OCI-M2 (cell line): ENCODE measurements at regions not wholly inside any gene's neighbourhood (a gene's known extent, or its start where the extent isn't known, plus 50 kb on each side); places are given as distances from the start of the nearest gene placed in this dataset.
"Not testable (repeated sequence)": the region's sequence is repeated elsewhere in the genome, so short reads cannot be mapped to it uniquely, and the experiment has no call there.

Source experiments
- DNase-seq: peaks from one replicate; lab custom pipeline; 2025; ENCODE audit not compliant: unreplicated experiment; lab: John Stamatoyannopoulos, UW

DNA sequence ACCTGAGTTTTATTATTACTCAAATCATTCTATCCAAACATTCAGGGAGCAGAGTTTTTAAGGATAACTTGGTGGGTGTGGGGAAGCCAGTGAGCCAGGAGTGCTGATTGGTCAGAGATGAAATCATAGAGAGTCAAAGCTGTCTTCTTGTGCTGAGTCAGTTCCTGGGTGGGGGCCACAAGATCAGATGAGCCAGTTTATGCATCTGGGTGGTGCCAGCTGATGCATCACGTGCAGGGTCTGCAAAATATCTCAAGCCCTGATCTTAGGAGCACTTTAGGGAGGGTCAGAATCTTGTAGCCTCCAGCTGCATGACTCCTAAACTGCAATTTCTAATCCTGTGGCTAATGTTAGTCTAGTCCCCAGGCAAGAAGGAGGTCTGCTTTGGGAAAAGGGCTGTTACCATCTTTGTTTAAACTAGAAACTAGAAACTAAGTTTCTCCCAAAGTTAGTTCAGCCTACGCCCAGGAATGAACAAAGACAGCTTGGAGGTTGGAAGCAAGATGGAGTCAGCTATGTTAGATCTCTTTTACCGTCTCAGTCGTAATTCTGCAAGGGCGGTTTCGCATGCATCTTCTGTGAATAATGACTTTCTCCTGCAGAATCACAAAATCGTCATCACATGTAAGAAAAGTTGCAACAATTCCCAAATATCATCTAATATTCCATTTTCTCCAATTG lies 97.5 kb downstream of the ZNF664 start:
- DNase-seq: not testable (repeated sequence)

GRCh38 chr12:124071075-124071443 lies 98.0 kb downstream of the ZNF664 start:
- no peak for DNase-seq

- no peak for DNase-seq
Measured at GRCh38 chr12:124073356-124074035, 100.5 kb downstream of the ZNF664 start.

DNA sequence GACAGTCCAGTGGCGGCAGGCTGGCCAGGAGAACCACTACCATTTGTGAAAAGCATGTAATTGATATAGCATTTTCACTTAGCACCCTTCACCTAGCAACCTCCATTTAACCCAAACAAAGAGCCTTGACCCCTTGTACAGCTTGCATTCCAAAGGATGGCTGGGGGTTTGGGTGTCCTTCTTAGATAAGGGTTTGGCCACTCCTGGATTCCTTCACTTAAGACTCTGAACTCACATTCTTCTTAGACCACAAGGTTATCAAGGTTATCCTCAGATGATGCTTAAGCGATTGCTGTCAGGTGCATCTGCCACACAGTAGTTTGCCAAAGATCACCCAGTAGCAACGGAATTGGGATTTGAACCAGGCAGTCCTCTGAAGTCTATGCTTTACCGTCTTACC lies 102.8 kb downstream of the ZNF664 start:
- no peak for DNase-seq

GRCh38 chr12:124077701-124078100 lies 104.7 kb downstream of the ZNF664 start:
- no peak for DNase-seq

- DNase-seq: no peak
Measured at GRCh38 chr12:124078800-124079199, 105.8 kb downstream of the ZNF664 start.

GRCh38 chr12:124080649-124081048 lies 107.6 kb downstream of the ZNF664 start:
- DNase-seq: no peak

DNA sequence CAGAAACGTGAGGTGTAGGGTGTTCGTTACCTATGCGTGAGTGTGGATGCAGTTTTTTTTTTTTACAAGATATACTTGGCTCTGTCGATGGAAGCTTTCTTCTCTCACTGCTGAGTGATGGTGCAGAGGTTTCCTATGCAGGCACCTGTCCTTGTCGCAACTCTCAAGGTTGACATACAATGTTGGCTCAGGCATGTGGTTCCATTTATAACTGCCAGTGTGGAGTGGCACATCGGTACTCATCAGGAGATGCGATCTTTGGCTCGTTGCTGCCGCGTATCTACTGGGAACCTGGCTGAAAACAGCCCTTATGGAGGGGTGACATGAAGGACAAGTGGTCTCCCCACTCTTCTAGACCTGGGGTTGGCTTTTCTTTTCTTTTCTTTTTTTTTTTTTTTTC lies 109.0 kb downstream of the ZNF664 start:
- DNase-seq: no peak

GRCh38 chr12:124082687-124083086 lies 109.7 kb downstream of the ZNF664 start:
- DNase-seq: no peak

- DNase-seq: no peak
Measured at GRCh38 chr12:124083708-124084107, 110.7 kb downstream of the ZNF664 start.

DNA sequence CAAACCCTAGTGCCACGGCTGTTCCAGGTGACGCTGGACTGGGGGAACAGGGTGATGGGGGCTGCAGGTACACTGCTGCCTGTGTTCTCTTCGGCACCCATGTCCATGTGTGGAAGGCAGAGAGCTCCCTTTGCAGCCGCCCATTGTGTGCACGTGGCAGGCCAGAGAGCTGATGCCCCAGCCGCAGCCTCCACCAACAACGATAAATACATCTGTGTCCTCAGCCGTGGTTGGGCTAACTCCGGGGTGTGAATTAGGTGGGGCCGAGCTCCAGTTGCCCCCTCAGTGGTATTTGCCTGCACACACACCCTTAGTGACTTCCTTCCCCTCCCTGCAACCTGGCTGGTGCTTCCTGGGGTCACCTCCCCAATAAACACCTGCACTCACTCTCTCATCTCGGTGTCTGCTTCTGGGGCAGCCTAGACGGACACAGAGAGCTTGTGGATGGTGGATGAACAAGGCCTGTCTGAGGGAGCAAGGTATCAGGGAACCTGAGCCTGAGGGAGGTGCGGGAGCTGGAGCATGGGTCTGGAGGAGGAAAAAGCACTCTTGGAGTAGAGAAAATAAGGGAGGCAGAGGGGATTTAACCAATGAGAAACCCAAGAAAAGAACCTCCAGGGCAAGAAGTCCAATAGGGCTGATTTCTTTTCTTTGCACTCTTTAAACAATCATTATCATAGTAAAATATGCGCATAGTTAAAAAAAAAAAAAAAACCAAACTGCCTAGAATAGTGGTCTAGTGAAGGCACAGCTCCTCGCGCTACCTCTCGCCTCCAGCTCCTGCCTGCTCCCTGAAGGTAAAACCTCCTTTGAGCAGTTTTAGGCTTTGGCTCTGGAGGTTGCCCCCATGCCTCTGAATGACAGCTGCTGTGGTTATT lies 112.6 kb downstream of the ZNF664 start:
- DNase-seq: no peak

- DNase-seq: no peak
Measured at GRCh38 chr12:124086299-124086898, 113.4 kb downstream of the ZNF664 start.

- DNase-seq: no peak
Measured at GRCh38 chr12:124087266-124088051, 114.4 kb downstream of the ZNF664 start.

DNA sequence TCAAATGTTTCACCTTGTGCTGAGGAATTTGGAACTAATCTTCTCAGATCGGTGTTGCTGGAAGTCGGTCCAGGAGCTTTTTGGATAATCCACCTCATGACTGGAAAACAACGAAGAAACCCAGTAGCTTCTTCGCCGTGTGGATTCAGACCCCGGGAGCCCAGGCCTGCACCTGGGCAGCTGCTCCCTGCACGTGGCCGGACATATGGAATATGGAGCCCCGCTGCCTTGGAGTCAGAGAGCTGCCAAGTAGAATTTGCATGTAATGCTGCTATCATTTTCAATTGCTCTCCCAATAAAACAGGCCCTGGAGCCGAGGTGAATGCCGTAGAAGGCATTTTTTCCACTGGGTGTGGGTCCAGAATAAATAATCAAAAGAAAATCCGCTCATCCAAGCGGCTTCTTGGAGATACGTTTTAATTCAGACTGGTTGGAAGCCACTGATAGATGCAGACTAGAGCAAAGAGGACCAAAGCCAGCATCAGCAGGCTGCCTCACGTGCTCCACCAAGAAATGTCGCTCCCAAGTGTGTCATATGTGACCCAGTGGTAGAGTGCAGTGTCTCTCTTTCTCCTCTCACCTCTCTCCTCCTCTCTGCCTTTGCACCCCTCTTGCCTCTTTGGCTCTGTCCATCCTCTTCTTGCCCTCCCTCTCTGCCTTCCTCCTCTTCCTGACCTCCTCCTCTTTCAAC lies 115.3 kb downstream of the ZNF664 start:
- DNase-seq: no peak

- DNase-seq: not testable (repeated sequence)
Measured at GRCh38 chr12:124089181-124089914, 116.3 kb downstream of the ZNF664 start.

DNA sequence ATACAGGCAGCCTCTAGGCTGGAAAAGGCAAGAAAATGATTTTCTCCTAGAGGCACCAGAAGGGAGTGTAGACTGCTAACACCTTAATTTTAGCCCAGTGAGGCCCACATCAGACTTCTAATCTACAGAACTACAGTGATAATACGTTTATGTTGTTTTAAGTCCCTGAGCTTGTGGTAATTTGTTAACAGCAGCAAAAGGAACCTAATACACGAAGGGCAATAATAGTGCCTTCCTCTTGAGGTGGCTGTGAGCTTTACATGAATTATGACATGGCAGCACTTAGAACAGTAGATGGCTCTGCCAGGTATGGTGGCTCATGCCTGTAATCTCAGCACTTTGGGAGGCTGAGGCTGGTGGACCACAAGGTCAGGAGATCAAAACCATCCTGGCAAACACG lies 118.8 kb downstream of the ZNF664 start:
- DNase-seq: no peak

DNA sequence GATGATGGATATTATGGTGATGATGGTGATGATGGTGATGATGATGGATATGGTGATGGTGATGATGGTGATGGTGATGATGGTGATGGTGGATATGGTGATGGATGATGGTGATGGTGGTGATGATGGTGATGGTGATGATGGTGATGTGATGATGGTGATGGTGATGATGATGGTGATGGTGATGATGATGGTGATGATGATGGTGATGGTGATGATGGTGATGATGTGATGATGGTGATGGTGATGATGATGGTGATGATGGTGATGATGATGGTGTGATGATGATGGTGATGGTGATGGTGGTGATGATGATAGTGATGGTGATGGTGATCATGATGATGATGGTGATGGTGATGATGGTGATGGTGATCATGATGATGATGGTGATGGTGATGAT lies 119.5 kb downstream of the ZNF664 start:
- not testable (repeated sequence) for DNase-seq

GRCh38 chr12:124093297-124093696 lies 120.3 kb downstream of the ZNF664 start:
- DNase-seq: no peak

DNA sequence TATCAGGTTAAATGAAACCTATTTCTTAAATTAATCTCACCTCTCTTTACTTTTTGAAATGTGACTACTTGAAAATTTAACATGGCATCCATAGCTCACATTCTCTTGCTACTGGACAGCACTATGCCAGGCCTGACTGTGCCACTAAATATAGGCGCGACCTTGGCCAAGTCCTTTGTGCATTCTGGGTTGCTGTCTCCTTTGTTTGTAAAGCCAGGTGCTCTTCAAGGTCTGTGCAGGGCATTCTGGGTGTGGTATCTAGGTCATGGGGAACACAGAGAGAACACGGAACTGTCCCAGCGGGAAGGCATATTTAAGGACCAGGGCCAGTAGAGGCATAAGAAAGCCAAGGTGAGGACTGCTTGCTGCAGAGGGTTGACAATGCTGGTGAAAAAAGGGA lies 121.2 kb downstream of the ZNF664 start:
- DNase-seq: no peak
